Tongue (tissue), 1 donor: ENCODE measurements at regions not wholly inside any gene's neighbourhood (a gene's known extent, or its start where the extent isn't known, plus 50 kb on each side); places are given as distances from the start of the nearest gene placed in this dataset.
A peak's percentile ranks its signal among the peaks of the same experiment; 100 is the strongest.

ENCODE experiments used
- DNase-seq: peaks from one replicate; pipeline ENCODE4 v3.0.0-alpha.2; 2015

- DNase-seq, result no peak
These were observed 894.4 kb upstream of the PCDH9 start for GRCh38 chr13:68124437-68125086.

GRCh38 chr13:68110178-68110768 lies 880.1 kb upstream of the PCDH9 start:
- DNase-seq, result no peak

DNA sequence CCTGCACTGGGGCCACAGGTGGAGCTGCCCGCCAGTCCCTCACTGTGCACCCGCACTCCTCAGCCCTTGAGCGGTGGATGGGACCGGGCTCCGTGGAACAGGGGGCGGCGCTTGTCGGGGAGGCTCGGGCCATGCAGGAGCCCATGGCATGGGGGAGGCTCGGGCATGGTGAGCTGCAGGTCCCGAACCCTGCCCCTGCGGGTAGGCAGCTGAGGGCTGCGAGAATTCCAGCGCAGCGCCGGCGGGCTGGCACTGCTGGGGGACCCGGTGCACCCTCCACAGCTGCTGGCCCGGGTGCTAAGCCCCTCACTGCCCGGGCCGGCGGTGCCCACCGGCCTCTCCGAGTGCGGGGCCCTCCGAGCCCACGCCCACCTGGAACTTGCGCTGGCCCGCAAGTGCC lies 877.5 kb upstream of the PCDH9 start:
- DNase-seq, result no peak

GRCh38 chr13:68099631-68100030 lies 869.5 kb upstream of the PCDH9 start:
- no peak for DNase-seq

- no peak for DNase-seq
These were observed 850.9 kb upstream of the PCDH9 start for GRCh38 chr13:68081061-68081460.

DNA sequence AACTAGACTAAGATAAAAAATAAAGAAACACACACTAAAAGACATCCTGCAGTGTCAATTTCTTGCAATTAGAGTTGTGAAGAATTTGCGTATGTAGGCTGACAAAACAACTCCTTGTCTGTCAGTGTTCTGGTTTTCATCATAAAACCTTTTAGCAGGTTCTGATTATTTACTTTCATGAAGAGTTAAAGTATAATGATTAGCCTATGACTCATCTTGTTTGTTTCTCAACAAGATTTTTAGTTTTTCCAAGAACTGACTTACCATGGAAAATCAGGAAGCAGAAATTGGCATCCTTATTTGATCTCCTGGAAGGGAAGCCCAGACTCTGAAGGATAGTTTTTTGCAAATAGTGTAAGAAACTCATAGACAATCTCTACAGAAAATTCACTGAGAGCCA lies 848.7 kb upstream of the PCDH9 start:
- DNase-seq, result peak; percentile 2

- no peak for DNase-seq
These were observed 848.3 kb upstream of the PCDH9 start for GRCh38 chr13:68078469-68078868.

- no peak for DNase-seq
These were observed 845.9 kb upstream of the PCDH9 start for GRCh38 chr13:68076046-68076445.

DNA sequence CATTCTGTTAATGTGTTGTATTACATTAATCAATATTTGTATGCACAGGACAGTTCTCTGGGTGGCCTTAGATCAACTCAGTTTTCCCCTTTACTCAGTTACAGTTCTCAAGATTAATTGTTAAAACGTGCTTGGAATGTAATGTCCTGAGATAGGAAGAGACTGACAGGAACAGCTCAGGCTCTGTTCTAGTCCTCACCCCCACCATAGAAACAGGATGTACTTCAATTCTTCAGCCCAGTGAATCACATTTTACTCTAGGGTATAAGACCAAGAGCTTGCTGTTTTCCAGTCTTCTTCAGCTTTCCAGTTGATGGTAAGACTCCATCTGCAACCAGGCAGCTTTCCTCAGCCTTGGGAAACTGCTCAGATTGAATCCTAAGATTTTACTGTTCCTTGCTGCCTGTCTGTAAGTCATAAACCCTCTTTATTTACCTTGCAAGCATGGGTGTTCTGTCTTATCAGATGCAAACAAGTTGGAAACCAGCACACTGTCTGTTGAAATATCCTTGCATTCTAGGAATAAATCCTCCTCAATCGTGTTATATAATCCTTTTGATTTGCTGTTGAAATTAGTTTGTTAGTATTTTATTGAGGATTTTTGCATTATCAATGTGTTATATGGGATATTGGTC lies 836.9 kb upstream of the PCDH9 start:
- DNase-seq, result no peak

DNA sequence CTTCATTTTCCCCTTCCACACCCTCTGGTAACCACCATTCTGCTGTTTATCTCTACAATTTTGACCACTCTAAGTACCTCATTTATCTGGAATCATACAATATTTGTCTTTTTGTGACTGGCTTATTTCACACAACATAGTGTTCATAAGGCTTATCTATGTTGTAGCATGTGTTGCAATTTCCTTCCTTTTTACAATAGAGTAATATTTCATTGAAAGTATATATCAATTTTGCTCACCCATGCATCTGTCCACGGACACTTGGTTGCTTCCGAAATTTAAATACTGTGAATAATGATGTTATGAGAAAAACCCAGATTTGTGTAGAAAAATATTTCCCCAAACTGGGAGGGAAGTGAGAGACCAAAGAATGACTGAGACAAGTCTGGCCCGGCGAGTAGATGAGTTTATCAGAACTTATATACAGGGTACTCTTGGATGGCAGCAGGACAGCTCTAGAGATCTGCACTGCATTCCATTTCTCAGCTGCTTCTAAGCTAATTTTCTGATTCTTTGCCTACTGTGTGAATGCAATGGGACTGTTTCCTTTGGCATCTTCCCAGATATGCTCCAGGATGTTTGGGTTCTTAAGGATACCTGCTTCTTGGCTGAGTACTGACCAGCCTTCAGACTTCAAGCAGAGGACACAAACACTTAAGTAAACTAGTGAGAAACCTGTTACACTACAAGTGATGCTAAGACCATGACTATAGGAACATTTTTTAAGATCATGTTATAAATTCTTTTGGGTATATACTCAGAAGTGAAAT lies 834.0 kb upstream of the PCDH9 start:
- DNase-seq, result no peak

DNA sequence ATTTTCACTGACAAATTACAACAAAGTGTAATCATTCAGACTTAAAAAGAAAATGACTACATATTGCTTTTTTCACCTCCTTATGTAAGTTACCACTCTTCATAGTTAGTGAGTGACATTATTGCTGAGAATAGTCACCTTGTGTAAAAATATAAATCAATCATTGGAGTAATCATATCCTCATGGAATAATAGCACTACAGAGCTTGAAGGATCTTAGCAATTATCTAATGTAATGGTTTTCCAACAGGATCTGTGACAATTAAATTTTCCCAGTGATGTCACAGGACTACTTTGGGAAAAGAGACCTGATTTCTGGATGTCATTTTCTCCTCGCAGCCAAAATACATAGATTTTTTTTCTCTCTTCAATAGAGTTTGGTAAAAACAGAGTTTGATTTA lies 833.0 kb upstream of the PCDH9 start:
- no peak for DNase-seq

DNA sequence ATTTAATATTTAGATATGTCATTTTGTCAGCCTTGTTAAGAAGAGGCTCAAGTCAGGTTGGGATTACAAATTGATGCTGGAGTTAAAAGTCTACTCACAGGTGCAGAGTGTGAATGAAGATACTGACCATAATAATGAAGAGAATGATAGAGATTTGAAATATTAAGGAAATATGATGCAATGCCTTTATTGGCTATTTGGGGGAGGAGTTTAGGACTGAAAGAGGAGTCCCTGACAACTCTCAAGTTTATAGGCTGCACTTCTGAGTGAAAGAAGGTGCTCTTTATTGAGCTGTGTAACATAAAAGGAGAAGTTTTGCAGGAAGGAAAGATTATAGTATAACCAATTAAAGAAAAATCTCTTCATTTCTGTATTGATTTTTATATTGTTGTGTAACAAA lies 827.7 kb upstream of the PCDH9 start:
- no peak for DNase-seq

GRCh38 chr13:68056816-68057710 lies 826.9 kb upstream of the PCDH9 start:
- no peak for DNase-seq

DNA sequence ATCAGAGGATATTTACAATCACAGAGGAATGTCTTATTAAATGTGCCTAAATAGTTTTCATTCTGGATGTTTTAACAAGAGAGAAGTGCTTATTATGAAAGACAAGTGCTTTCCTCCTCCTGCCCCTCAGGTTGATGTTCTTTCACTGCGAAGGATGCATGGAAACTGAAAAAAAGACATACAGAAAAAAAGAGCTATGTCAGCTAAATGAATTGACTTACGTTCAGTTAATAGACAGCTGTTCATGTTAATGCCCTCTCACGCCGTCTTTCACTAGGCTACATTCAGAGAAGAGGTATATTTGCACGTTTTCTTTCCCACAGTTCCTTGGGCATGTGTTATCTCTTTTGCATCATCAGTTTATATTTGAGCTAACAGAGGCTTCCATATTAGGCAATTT lies 821.8 kb upstream of the PCDH9 start:
- DNase-seq, result no peak

GRCh38 chr13:68050761-68051160 lies 820.6 kb upstream of the PCDH9 start:
- DNase-seq, result no peak

DNA sequence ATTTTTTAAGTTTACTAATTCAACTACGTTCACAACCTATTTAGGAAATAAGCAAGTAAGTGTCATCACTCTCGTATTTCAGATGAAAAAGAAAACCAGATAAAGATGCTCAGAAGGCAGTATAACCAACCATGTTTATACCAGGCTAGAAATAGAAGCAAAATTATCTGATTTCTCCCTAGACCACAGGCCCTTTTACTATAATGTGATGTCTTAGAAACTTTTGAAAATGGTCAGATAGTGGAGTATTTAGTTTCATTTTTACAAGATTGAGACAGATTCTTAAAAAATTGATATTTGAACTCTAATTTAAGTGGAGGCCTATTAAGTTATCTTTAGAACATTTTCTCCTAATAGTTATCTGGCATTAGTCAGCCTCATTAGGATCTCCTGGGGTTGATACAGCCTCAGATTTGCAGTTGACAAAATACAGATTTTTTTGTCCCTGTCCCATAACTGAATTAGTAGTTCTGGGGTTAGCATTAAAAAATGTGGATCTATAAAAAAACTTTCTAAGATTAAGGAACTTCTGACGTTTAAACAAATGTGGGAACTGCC lies 818.7 kb upstream of the PCDH9 start:
- no peak for DNase-seq

DNA sequence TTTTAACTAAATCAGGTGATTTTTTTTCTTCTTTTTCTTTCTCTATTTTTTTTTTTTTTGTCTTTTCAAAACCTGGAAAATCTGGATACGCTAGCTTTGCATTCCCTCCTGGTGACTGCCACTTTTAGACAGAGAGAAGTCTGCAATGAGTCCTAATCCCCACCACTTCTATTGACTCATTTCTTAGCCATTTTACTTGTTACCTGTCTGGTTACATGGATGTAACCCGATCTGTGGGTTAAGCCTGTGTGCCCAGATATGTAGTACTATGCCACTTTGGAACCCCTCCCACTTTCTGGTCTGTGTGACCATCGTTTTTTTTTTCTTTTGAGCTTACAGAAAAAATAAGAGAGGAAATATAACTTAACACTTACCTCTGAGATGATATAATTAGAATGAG lies 817.8 kb upstream of the PCDH9 start:
- no peak for DNase-seq

GRCh38 chr13:68046903-68047302 lies 816.8 kb upstream of the PCDH9 start:
- DNase-seq, result no peak

DNA sequence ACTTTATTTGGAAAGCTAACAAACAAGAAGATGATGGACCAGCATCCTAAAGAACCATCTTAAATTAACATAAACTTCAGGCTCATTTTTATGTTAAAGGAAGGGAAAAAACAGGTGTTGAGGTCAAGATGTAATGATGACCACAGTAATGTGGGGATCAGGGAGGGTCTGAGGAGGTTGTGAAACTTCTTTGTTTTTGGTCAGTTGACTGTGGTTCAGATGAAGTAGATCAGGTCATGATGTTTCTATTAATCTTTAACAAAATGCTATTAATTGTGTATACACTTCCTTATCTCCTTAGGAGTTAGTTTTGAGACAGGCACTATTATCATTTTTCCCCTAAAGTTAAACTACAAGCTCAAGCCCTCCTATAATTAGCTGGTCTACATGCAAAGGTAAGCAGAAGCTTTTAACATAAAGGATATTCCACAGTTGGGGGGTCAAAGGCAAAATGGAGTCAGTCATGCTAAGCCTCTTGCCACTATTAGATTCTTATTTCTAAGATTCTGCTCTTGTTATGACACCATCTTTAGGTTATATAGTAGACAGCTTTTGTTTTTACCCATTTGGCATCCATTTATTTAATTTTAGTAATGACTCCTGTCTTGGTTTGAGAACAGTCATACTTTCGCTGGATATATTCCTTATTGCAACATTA lies 800.1 kb upstream of the PCDH9 start:
- no peak for DNase-seq

DNA sequence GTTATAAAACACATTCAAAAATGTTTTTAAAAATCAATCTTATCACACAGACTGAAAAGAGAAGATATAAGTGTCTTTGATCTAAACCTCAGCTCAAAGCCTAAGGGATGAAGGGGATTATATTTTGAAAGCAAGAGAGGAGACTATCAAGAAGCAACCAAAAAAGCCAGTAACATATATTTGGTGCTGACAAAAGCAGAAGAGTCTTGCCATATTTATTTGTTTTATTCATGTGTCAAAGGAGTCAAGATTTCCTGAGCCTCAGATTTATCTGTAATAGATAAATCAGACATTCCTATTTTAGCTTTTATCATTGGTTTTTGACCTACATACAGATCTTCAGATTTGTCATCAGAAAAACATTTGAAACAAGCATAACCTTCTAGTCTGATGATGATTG lies 798.6 kb upstream of the PCDH9 start:
- no peak for DNase-seq

GRCh38 chr13:68027306-68027705 lies 797.2 kb upstream of the PCDH9 start:
- peak; percentile 68 for DNase-seq
